NCI-H1105 treated with DMSO at 0.1 percent for 48 hours (cell line): ENCODE measurements at regions not wholly inside any gene's neighbourhood (a gene's known extent, or its start where the extent isn't known, plus 50 kb on each side); places are given as distances from the start of the nearest gene placed in this dataset.

ENCODE experiments used
- DNase-seq: peaks from one replicate; lab custom pipeline; 2025; lab: John Stamatoyannopoulos, UW

GRCh38 chr15:96524676-96525417, 194.3 kb downstream of the NR2F2 start:
- no peak for DNase-seq

- DNase-seq = no peak
Observed at GRCh38 chr15:96535148-96535547, 204.6 kb downstream of the NR2F2 start.

DNA sequence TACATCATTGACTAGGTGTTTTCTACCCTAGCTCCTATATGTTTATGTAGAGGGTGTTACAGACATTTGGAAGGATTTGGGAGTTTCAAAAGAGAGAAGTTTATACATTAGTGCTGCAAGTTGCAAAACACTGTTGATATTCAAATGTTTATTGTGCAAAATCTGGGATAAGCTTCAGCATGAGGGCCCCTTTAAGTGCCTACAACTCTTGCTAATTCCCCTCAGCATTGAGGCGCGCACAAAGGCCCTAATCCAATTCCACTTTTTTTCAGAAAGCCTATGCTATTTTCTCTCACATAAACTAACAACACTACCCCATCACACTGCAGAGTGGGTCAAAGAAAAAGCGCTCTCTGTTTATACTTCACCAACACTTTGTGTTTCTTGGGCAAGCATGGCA, 208.0 kb downstream of the NR2F2 start:
- no peak for DNase-seq

DNA sequence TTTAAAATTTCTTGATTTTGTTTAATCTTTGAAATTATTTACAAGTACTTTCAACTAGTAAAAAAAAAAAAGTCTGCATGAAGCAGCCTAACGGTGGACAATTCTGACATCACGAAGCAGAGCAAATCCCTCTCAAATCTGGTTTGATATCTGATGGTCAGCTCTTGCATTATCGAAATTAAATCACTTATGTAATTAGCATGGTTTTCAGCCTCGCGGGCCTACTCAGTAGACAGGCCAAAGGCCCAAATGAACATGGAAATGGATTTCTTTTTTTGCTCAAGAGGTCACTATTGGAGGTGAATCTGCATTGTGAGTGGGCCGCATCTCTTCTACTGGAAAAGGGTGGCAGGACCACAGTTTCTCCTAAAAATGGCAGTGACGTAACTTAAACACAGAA, 209.8 kb downstream of the NR2F2 start:
- DNase-seq = no peak

- DNase-seq = no peak
Observed at GRCh38 chr15:96542130-96542770, 211.8 kb downstream of the NR2F2 start.

- DNase-seq = peak; percentile 91
Observed at GRCh38 chr15:96544162-96544756, 213.8 kb downstream of the NR2F2 start.

- no peak for DNase-seq
Observed at GRCh38 chr15:96549136-96549535, 218.6 kb downstream of the NR2F2 start.

- no peak for DNase-seq
Observed at GRCh38 chr15:96551196-96551595, 220.7 kb downstream of the NR2F2 start.

DNA sequence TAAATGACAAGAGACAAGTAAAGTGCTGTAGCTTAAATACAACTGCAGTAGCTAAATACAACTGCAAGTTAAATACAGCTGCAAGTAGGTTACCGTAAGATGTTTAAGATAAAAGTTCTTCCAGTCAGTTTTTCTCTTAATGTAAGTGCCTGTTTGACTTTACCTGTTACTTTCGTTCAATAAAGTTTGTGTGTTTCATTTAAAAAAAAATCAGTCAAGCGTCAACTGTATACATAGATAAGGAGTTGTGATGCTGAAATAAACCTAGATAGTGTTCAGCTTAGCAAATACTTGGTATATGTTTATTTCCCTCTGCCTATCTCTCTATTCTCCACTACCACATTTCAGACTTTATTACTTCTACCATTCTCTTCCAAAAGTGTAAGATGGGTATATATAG, 221.2 kb downstream of the NR2F2 start:
- DNase-seq = no peak

DNA sequence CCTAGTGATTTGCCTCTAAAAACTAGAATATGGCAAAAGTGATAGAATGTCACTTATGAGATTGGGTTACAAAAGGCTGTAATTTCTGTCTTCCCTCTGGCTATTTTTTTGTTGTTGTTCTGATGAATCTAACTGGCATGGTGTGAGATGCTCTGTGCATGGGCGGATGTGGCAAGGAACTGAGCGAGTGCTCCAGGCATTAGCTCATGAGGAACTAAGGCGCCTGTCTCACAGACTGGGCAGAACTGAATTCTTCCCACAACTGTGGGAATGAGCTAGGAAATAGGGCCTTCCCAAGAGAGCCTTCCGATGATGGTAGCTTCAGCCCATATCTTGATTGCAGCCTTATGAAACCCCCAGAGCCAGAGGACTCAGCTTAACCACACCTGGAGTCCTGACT, 222.5 kb downstream of the NR2F2 start:
- DNase-seq = no peak

GRCh38 chr15:96553451-96553850, 223.0 kb downstream of the NR2F2 start:
- no peak for DNase-seq

GRCh38 chr15:96553931-96554330, 223.4 kb downstream of the NR2F2 start:
- DNase-seq = no peak

- no peak for DNase-seq
Observed at GRCh38 chr15:96554541-96554940, 224.0 kb downstream of the NR2F2 start.

DNA sequence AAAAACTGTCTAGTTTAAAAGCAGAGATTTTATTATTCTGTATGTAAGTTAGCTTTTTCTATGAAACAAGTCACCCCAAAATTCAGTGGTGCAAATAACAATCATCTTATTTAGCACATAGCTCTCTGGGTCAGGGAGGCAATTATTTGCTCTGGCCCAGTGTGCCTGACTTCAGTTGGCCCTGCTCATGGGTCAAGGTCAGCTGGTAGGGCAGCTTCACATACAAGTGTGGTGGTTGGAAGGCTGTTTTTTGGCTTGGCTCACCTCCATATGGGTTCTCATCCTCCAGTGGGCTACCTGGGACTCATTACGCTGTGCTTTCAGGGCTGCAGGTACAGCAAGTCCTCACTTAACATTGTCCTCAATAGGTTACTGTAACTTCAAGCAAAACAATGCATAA, 228.6 kb downstream of the NR2F2 start:
- no peak for DNase-seq

- DNase-seq = no peak
Observed at GRCh38 chr15:96559631-96560030, 229.1 kb downstream of the NR2F2 start.

DNA sequence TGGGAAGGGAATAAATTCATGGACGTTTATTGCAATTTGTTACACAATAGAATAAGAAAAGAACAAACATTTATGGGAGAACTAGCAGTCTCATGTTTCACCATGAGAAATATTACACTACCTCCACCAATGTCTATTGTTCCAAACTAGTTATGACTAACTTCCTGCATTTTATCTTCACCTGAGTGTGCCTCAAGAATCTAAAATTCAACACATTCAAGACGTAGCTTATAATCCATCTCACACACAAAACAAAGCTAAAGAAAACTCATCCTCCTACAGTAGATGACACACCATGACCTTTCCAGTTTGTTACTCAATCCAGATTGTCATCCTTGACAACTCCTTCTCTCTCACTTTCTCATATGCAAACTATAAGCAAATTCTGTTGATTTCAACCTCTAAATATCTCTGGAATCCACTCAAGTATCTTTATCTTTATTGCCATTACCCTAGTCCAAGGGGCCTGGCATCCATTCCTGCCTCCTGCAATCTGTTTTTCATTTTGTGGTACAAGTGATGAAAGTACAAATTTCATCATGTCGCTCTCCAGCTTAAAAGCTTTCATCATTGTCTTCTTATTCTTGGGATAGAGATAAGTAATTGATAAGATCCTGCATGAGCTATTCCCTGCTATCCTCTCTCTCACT, 229.9 kb downstream of the NR2F2 start:
- DNase-seq = no peak

DNA sequence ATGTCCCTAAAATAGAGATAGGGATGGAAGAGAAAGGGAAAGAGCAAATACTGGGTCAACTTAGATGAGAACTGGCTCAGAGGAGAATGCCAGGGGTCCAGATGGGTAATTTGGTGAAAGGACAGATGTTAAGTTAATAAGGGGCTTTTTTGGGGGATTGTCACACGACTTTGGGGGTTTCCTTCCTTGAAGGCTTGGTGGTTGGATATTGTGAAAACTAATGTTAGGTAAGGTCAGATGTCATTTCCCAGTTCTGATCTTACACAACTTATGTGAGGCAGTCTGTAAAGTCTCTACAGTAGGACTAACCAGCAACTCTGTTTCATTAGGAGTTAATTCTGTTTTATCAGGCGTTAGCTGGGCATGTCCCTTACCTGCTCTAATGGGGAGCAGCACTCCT, 231.1 kb downstream of the NR2F2 start:
- DNase-seq = no peak

DNA sequence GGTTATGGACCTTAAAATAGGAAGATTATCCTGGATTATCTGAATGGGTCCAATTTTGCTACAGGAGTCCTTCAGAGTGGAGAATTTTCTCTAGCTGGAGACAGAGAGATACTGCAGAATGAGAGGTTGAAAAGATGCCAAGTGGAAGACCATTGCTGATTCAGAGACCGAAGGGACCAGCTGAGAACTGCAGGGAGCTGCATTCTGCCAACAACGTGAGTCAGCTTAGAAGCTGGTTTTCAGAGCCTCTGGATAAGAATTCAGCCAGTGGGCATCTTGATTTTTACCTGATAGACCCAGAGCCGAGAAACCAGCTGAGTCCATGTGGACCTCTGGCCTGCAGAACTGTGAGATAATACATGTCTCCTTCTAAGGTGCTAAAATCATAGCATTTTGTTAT, 234.0 kb downstream of the NR2F2 start:
- no peak for DNase-seq

DNA sequence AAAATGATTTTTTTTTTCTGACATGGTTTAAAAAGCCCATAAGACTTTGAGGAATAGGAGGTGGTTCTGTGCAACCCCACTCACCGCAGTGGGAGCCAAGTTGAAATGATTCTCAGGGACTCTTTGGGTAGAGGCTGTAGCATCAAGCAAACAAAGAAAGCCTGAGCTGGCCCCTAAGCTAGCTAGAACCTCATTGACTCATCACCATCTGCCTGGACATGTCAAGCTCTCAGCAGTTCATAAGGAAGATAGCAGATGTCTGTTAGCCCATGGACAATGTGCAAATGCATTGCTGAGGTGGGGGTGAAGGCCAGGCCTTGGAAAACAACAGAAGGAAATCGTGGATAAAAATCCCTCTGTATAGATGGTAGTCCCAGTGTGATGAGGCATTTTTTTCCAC, 234.8 kb downstream of the NR2F2 start:
- no peak for DNase-seq

DNA sequence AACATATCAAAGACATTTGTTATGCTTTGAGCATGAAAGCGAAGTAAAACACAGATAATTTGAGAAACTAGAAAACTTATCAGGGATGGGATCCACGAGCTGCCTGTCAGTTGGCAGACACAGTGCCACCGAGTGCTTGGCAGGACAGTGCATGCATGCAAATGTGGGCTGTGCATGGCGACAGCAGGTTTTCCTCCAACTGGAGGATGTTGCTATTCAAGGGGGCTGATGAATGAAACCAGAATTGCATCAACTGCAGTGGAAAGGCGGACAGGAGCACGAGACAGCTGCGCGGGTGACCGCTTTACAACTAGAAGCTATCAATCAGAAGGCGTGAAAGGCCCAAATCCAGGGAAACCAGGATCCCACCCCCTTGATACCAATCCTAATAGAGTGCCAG, 244.3 kb downstream of the NR2F2 start:
- no peak for DNase-seq

DNA sequence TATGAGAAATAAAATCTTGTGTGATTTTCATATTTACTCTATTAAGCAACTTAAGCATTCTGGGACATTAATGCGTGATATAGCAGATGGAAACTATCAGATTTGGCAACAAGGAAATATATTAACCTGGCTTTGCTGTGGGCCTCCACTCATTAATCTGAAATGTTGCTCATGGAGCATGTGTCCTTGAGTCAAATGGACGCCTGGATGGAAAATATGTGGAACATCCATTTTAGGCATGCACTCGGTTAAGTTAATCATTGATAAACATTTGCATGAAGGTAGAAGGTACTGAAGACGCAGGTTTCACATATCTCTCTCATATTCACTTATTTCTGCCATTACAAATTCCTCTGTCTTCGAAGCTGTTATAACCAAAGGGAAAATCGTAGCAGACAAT, 246.1 kb downstream of the NR2F2 start:
- no peak for DNase-seq

GRCh38 chr15:96578393-96578792, 247.9 kb downstream of the NR2F2 start:
- no peak for DNase-seq

DNA sequence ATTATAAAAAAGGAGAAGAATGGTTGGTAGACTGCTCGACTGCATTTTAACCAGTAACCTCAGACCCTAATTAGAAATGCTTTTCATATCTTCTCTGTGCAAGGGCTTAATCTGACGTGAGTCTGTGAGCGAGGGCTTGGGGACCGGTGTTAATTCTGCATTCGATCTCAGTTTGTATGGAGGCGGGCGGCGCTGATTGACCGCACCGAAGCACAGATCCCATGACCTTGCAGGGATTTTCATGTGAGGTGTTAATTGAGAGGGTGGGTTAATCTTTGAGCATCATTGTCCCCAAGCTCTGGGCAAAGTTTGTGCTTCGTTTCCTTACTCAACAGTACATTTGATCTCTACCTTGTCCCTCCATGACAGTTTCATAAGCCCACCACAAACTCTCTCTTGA, 250.9 kb downstream of the NR2F2 start:
- no peak for DNase-seq
